Upper lobe of left lung (tissue), 4 donors: ENCODE measurements at regions not wholly inside any gene's neighbourhood (a gene's known extent, or its start where the extent isn't known, plus 50 kb on each side); places are given as distances from the start of the nearest gene placed in this dataset.

ENCODE experiments used
- EP300 ChIP-seq, 4 donors: sonication (generic); formaldehyde crosslinking; IDR thresholded peaks; one replicate each; pipeline ENCODE4 v1.5.1; 2017; ENCODE audit warnings: antibody characterized with exemption in 4 of 4, control low read depth in 2 of 4
- POLR2A ChIP-seq, 4 donors: fragments of 450-650 bp; IDR thresholded peaks; one replicate each; pipeline ENCODE4 v1.5.1; 2016 to 2017; ENCODE audit warnings: antibody characterized with exemption in 4 of 4, mild to moderate bottlenecking in 2 of 4
- POLR2AphosphoS5 ChIP-seq, 2 donors: sonication (generic); formaldehyde crosslinking; IDR thresholded peaks; one replicate each; pipeline ENCODE4 v1.5.1; 2017; ENCODE audit warnings: antibody characterized with exemption in 2 of 2
- TF ChIP-seq, protein P1 (sequence below), 6 experiments: fragments of 450-650 bp in 4 of 6; fragments of 200-600 bp in 2 of 6; sonication (generic) in 2 of 6; IDR thresholded peaks; one replicate each; pipeline ENCODE4 v1.5.1; 2016 to 2019; ENCODE audit warnings: antibody characterized with exemption in 6 of 6

DNA sequence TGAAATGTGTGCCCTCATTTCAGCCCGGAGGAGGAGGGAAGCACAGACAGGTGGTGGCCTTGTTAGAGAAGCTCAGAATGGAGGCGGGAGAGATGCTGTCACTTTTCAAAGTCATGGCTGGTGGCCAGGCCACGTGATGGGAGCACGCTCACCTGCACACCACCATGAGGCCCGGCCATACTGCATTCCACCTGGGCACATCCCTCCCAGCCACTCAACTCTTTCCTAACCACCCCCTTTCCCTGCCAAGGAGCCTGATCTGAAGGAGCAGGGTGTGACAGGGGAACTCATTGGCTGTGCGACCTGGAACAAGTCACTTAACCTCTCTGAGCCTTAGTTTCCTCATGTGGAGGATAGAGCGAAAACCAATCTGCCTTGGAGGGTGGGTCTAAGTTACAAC lies 364.5 kb downstream of the CTTN start:
- TF ChIP-seq POLR2A (IDR thresholded peaks at IDR 0.05), result no peak
- TF ChIP-seq, protein P1, sequence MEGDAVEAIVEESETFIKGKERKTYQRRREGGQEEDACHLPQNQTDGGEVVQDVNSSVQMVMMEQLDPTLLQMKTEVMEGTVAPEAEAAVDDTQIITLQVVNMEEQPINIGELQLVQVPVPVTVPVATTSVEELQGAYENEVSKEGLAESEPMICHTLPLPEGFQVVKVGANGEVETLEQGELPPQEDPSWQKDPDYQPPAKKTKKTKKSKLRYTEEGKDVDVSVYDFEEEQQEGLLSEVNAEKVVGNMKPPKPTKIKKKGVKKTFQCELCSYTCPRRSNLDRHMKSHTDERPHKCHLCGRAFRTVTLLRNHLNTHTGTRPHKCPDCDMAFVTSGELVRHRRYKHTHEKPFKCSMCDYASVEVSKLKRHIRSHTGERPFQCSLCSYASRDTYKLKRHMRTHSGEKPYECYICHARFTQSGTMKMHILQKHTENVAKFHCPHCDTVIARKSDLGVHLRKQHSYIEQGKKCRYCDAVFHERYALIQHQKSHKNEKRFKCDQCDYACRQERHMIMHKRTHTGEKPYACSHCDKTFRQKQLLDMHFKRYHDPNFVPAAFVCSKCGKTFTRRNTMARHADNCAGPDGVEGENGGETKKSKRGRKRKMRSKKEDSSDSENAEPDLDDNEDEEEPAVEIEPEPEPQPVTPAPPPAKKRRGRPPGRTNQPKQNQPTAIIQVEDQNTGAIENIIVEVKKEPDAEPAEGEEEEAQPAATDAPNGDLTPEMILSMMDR (IDR thresholded peaks at IDR 0.05), result no peak
- no peak for TF ChIP-seq POLR2AphosphoS5 (IDR thresholded peaks at IDR 0.05)
- no peak for TF ChIP-seq EP300 (IDR thresholded peaks at IDR 0.05)
